Smooth muscle cell (in vitro differentiated cells): ENCODE measurements at regions not wholly inside any gene's neighbourhood (a gene's known extent, or its start where the extent isn't known, plus 50 kb on each side); places are given as distances from the start of the nearest gene placed in this dataset.

ENCODE experiments used
- DNase-seq: peaks from one replicate; lab custom pipeline; 2025; ENCODE audit not compliant: unreplicated experiment; lab: John Stamatoyannopoulos, UW
- H2AFZ ChIP-seq: fragments of 200-600 bp; sonication (generic); 2 replicates; pipeline ENCODE4 v1.6.0; 2016; ENCODE audit warnings: antibody characterized with exemption, low read depth, mild to moderate bottlenecking
- H3F3A ChIP-seq: fragments of 200-600 bp; sonication (generic); 2 replicates; pipeline ENCODE4 v1.6.0; 2017; ENCODE audit warnings: antibody characterized with exemption, low read depth
- H3K27ac ChIP-seq: fragments of 200-600 bp; sonication (generic); 2 replicates; pipeline ENCODE4 v1.5.1; 2016; ENCODE audit warnings: low read depth, mild to moderate bottlenecking
- H3K27me3 ChIP-seq: fragments of 200-600 bp; sonication (generic); 2 replicates; pipeline ENCODE4 v1.6.1; 2016; ENCODE audit warnings: low read depth, mild to moderate bottlenecking
- H3K36me3 ChIP-seq: fragments of 200-600 bp; sonication (generic); 2 replicates; pipeline ENCODE4 v1.5.1; 2016; ENCODE audit warnings: low read depth
- H3K4me1 ChIP-seq: fragments of 200-600 bp; sonication (generic); 2 replicates; pipeline ENCODE4 v1.5.1; 2016; ENCODE audit warnings: low read depth
- H3K4me2 ChIP-seq: fragments of 200-600 bp; sonication (generic); 2 replicates; pipeline ENCODE4 v1.6.0; 2016; ENCODE audit warnings: mild to moderate bottlenecking
- H3K4me3 ChIP-seq: fragments of 200-600 bp; sonication (generic); 2 replicates; pipeline ENCODE4 v1.5.1; 2016; ENCODE audit warnings: mild to moderate bottlenecking
- H3K79me2 ChIP-seq: fragments of 200-600 bp; sonication (generic); 2 replicates; pipeline ENCODE4 v1.6.0; 2016; ENCODE audit warnings: low read depth, mild to moderate bottlenecking
- H3K9ac ChIP-seq: fragments of 200-600 bp; sonication (generic); 2 replicates; pipeline ENCODE4 v1.6.0; 2016; ENCODE audit warnings: low read depth
- H3K9me3 ChIP-seq: fragments of 200-600 bp; sonication (generic); replicated peaks from 2 replicates; pipeline ENCODE4 v1.5.1; 2016; ENCODE audit warnings: low read depth
- H4K20me1 ChIP-seq: fragments of 200-600 bp; sonication (generic); 2 replicates; pipeline ENCODE4 v1.6.0; 2016; ENCODE audit warnings: low read depth
- WGBS: methylation state at CpG from one replicate; pipeline ENCODE4 v1.1.7; 2016; ENCODE audit warnings: low lambda C conversion rate; 5-methylcytosine and 5-hydroxymethylcytosine counted together
- TF ChIP-seq, protein P1 (sequence below): fragments of 200-600 bp; sonication (generic); IDR thresholded peaks from 2 replicates; pipeline ENCODE4 v1.5.1; 2017; ENCODE audit warnings: borderline replicate concordance, mild to moderate bottlenecking, antibody characterized with exemption; ENCODE audit not compliant: insufficient read depth, poor library complexity, severe bottlenecking

DNA sequence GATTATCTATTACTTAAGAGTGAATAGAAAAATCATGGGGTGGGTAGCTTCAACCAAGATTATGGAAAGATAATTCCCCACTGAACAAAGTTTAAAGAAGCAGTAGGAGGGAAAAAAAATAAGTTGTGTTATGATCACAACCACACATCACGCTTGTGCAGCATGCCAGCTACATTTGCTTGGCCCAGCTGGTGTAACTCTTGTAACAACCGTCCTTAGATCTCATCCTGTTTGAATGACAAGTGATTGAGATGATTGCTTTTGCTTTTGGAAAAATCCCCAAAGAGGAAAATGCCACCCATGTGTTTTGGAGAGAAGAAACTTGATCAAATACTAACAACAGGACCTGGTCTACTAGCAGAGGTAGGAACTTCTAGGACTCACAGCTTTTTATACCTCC is 107.6 kb upstream of the KIF2A start:
- H3F3A ChIP-seq, result no peaks in the 10 kb centered on the region
- H4K20me1 ChIP-seq, result no peaks in the 10 kb centered on the region
- no peaks in the 10 kb centered on the region for H3K36me3 ChIP-seq
- H3K9me3 ChIP-seq, result no peaks in the 10 kb centered on the region
- 84% methylated on average over 2 of the region's 2 CpGs for WGBS
- no peaks in the 10 kb centered on the region for H3K79me2 ChIP-seq
- H3K9ac ChIP-seq, result no peak overlapping the region
- TF ChIP-seq, protein P1, sequence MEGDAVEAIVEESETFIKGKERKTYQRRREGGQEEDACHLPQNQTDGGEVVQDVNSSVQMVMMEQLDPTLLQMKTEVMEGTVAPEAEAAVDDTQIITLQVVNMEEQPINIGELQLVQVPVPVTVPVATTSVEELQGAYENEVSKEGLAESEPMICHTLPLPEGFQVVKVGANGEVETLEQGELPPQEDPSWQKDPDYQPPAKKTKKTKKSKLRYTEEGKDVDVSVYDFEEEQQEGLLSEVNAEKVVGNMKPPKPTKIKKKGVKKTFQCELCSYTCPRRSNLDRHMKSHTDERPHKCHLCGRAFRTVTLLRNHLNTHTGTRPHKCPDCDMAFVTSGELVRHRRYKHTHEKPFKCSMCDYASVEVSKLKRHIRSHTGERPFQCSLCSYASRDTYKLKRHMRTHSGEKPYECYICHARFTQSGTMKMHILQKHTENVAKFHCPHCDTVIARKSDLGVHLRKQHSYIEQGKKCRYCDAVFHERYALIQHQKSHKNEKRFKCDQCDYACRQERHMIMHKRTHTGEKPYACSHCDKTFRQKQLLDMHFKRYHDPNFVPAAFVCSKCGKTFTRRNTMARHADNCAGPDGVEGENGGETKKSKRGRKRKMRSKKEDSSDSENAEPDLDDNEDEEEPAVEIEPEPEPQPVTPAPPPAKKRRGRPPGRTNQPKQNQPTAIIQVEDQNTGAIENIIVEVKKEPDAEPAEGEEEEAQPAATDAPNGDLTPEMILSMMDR, result no peak
- H3K4me3 ChIP-seq, result no peak overlapping the region
- DNase-seq, result no peak
- H3K27ac ChIP-seq, result no peak overlapping the region
- H3K27me3 ChIP-seq, result peaks cover 16% of the 10 kb centered on the region
- no peaks in the 10 kb centered on the region for H3K4me1 ChIP-seq
- no peak overlapping the region for H3K4me2 ChIP-seq
- H2AFZ ChIP-seq, result no peak overlapping the region

DNA sequence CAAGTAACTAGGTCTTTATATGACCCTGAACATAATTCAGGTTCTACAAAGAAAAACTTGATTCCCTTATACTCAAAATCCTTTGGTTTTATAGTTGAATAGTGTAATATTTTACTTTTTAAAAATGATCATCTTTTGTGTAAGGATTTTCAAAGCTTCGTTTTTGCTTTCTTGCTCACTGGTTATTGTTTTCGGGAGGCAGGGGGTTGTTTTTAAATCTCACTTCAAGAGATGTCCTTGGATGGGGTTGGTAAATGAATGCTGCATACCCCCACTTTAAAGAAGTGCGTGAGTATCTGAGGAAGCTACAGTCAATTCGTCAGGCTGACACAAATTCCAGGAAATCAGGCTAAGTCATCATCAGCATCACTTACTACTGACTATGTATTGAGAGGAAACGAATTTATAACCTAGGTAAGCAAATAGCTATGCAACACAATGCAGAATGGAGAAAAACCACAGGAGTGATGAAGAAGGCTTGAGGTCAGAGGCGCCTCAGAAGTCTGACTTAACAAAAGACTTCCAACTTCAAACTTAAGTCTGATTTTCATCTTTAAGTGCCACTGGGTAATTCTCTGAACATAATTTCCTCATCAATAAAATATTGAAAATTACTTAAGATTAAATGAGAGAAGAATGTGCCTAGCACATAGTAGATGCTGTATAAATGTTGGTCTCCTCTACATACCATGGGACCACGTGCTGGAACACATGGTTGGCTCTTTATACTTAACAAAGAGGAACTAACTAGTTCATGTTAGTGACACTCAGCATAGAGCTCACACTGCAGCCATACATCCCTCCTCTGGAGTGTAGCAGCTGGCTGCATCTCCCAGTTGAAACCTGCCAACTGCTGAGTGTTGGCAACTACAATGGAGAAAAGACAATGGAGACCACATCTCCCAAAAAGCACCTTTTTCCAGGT is 106.0 kb upstream of the KIF2A start:
- H3K9ac ChIP-seq, result no peak overlapping the region
- WGBS, result 87% methylated on average over 7 of the region's 7 CpGs
- no peaks in the 10 kb centered on the region for H3K4me1 ChIP-seq
- H3F3A ChIP-seq, result no peaks in the 10 kb centered on the region
- TF ChIP-seq, protein P1, result no peak
- H2AFZ ChIP-seq, result no peak overlapping the region
- H3K4me3 ChIP-seq, result no peak overlapping the region
- no peak overlapping the region for H3K4me2 ChIP-seq
- H4K20me1 ChIP-seq, result no peaks in the 10 kb centered on the region
- no peaks in the 10 kb centered on the region for H3K79me2 ChIP-seq
- H3K9me3 ChIP-seq, result no peaks in the 10 kb centered on the region
- H3K27me3 ChIP-seq, result peaks cover 16% of the 10 kb centered on the region
- H3K27ac ChIP-seq, result no peak overlapping the region
- no peaks in the 10 kb centered on the region for H3K36me3 ChIP-seq
- no peak for DNase-seq

DNA sequence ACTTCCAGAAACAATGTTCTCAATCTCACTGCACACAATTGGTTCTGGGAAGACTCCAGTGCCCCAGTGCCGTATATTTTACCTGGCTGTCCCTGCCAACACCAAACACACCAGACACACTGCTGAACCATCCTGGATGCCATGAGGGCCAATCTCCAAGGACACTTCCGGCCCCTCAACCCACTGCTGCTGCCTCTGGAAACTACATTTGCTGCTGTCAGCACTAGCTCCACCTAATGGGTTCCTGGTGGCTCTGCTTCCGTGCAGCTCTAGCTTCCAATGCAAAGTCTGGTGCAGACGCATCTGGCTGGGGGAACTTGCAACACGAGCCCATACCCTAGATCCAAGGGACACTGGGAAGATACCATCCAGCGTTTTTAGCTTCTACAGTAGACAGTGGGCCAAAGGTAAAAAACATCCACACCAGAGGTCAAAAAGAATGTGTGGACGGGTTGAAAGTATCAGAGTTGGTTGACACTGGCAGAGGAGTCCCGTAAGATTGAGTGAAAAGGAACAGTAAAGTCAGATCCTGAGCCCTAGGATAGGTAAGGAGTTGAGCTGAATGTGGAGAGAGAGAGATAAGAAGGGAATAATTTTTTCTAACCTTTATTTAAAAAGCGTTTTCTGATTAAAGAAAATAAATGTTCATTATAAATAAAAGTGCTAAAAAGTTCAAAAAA is 99.7 kb upstream of the KIF2A start:
- Histone ChIP-seq H3K36me3 (no peaks in the 10 kb centered on the region), H4K20me1 (no peaks in the 10 kb centered on the region), H3K4me1 (no peaks in the 10 kb centered on the region), H3K9me3 (no peaks in the 10 kb centered on the region), H3K27ac (no peak overlapping the region), H3F3A (no peaks in the 10 kb centered on the region), H2AFZ (no peak overlapping the region), H3K9ac (no peak overlapping the region), H3K4me2 (no peak overlapping the region), H3K79me2 (no peaks in the 10 kb centered on the region), H3K27me3 (no peaks in the 10 kb centered on the region), H3K4me3 (no peak overlapping the region)
- TF ChIP-seq, protein P1, result no peak
- DNase-seq, result no peak
- 54% methylated on average over 9 of the region's 9 CpGs for WGBS
